Smooth muscle cell (in vitro differentiated cells): ENCODE measurements at regions not wholly inside any gene's neighbourhood (a gene's known extent, or its start where the extent isn't known, plus 50 kb on each side); places are given as distances from the start of the nearest gene placed in this dataset.
"Not testable (repeated sequence)": the region's sequence is repeated elsewhere in the genome, so short reads cannot be mapped to it uniquely, and the experiment has no call there.

Experiments
- DNase-seq: peaks from one replicate; lab custom pipeline; 2025; ENCODE audit not compliant: unreplicated experiment; lab: John Stamatoyannopoulos, UW
- H2AFZ ChIP-seq: fragments of 200-600 bp; sonication (generic); 2 replicates; pipeline ENCODE4 v1.6.0; 2016; ENCODE audit warnings: antibody characterized with exemption, low read depth, mild to moderate bottlenecking
- H3F3A ChIP-seq: fragments of 200-600 bp; sonication (generic); 2 replicates; pipeline ENCODE4 v1.6.0; 2017; ENCODE audit warnings: antibody characterized with exemption, low read depth
- H3K27ac ChIP-seq: fragments of 200-600 bp; sonication (generic); 2 replicates; pipeline ENCODE4 v1.5.1; 2016; ENCODE audit warnings: low read depth, mild to moderate bottlenecking
- H3K27me3 ChIP-seq: fragments of 200-600 bp; sonication (generic); 2 replicates; pipeline ENCODE4 v1.6.1; 2016; ENCODE audit warnings: low read depth, mild to moderate bottlenecking
- H3K36me3 ChIP-seq: fragments of 200-600 bp; sonication (generic); 2 replicates; pipeline ENCODE4 v1.5.1; 2016; ENCODE audit warnings: low read depth
- H3K4me1 ChIP-seq: fragments of 200-600 bp; sonication (generic); 2 replicates; pipeline ENCODE4 v1.5.1; 2016; ENCODE audit warnings: low read depth
- H3K4me2 ChIP-seq: fragments of 200-600 bp; sonication (generic); 2 replicates; pipeline ENCODE4 v1.6.0; 2016; ENCODE audit warnings: mild to moderate bottlenecking
- H3K4me3 ChIP-seq: fragments of 200-600 bp; sonication (generic); 2 replicates; pipeline ENCODE4 v1.5.1; 2016; ENCODE audit warnings: mild to moderate bottlenecking
- H3K79me2 ChIP-seq: fragments of 200-600 bp; sonication (generic); 2 replicates; pipeline ENCODE4 v1.6.0; 2016; ENCODE audit warnings: low read depth, mild to moderate bottlenecking
- H3K9ac ChIP-seq: fragments of 200-600 bp; sonication (generic); 2 replicates; pipeline ENCODE4 v1.6.0; 2016; ENCODE audit warnings: low read depth
- H3K9me3 ChIP-seq: fragments of 200-600 bp; sonication (generic); replicated peaks from 2 replicates; pipeline ENCODE4 v1.5.1; 2016; ENCODE audit warnings: low read depth
- H4K20me1 ChIP-seq: fragments of 200-600 bp; sonication (generic); 2 replicates; pipeline ENCODE4 v1.6.0; 2016; ENCODE audit warnings: low read depth
- WGBS: methylation state at CpG from one replicate; pipeline ENCODE4 v1.1.7; 2016; ENCODE audit warnings: low lambda C conversion rate; 5-methylcytosine and 5-hydroxymethylcytosine counted together
- TF ChIP-seq, protein P1 (sequence below): fragments of 200-600 bp; sonication (generic); IDR thresholded peaks from 2 replicates; pipeline ENCODE4 v1.5.1; 2017; ENCODE audit warnings: borderline replicate concordance, mild to moderate bottlenecking, antibody characterized with exemption; ENCODE audit not compliant: insufficient read depth, poor library complexity, severe bottlenecking

DNA sequence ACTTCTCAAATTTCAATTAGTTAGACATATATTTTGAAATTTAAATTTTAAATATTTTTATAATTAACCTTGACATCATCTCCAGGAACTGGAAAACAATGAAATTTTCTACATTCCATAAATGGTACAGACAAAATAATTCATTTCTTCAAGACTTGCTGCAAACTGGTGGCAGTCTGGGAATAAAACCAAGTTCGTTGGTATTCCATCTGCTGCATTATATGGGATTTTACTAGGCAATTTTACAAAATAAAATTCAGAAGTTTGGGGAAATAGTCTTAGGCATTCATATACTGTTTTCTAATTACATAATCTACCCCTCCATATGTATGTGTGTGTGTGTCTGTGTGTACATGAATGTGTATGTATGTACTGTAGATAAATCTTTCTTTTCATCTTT lies 984.6 kb upstream of the KCND2 start:
- no peak for DNase-seq
- Histone ChIP-seq H2AFZ (no peak overlapping the region), H3K79me2 (no peaks in the 10 kb centered on the region), H3K36me3 (no peaks in the 10 kb centered on the region), H3K27ac (no peak overlapping the region), H3K27me3 (peaks cover 6% of the 10 kb centered on the region), H3K9ac (no peak overlapping the region), H3K9me3 (no peaks in the 10 kb centered on the region), H4K20me1 (no peaks in the 10 kb centered on the region), H3K4me1 (no peaks in the 10 kb centered on the region), H3K4me2 (no peak overlapping the region), H3F3A (no peaks in the 10 kb centered on the region), H3K4me3 (no peak overlapping the region)
- TF ChIP-seq, protein P1, sequence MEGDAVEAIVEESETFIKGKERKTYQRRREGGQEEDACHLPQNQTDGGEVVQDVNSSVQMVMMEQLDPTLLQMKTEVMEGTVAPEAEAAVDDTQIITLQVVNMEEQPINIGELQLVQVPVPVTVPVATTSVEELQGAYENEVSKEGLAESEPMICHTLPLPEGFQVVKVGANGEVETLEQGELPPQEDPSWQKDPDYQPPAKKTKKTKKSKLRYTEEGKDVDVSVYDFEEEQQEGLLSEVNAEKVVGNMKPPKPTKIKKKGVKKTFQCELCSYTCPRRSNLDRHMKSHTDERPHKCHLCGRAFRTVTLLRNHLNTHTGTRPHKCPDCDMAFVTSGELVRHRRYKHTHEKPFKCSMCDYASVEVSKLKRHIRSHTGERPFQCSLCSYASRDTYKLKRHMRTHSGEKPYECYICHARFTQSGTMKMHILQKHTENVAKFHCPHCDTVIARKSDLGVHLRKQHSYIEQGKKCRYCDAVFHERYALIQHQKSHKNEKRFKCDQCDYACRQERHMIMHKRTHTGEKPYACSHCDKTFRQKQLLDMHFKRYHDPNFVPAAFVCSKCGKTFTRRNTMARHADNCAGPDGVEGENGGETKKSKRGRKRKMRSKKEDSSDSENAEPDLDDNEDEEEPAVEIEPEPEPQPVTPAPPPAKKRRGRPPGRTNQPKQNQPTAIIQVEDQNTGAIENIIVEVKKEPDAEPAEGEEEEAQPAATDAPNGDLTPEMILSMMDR = no peak
- 84% methylated on average over 1 of the region's 1 CpG for WGBS

DNA sequence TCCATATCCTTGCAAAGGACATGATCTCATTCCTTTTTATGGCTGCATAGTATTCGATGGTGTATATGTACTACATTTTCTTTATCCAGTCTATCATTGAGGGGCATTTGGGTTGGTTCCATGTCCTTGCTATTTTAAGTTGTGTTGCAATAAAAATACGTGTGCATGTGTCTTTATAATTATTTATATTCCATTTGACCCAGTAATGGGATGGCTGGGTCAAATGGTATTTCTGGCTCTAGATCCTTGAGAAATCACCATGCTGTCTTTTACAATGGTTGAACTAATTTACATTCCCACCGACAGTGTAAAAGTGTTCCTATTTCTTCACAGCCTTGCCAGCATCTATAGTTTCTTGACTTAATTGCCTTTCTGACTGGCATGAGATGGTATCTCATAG lies 972.6 kb upstream of the KCND2 start:
- not testable (repeated sequence) for H2AFZ ChIP-seq, H3K9ac ChIP-seq, H3K36me3 ChIP-seq, H3K4me3 ChIP-seq, H3K79me2 ChIP-seq, H3K4me1 ChIP-seq, H3K9me3 ChIP-seq, H3K27ac ChIP-seq, H3K27me3 ChIP-seq, H3F3A ChIP-seq, H3K4me2 ChIP-seq, DNase-seq, H4K20me1 ChIP-seq
- 79% methylated on average over 3 of the region's 3 CpGs for WGBS

DNA sequence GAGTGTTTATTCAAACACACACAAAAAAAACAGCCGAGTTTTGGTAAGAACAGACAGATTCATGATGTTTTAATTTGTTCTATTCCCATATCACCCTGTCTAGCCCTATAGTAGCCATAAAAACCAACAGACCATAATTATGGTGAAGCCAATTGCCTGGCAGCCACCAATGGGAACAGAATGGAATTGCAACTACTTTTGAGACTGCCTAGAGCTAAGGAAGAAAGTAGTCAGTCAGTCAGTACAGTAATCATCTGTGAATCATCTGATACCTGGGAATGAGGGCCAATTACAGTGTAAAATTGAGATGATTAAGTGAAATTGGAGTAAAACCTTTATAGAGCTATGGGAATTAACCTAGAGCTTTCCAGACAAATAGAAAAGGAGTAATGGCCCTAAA lies 952.7 kb upstream of the KCND2 start:
- H3K4me1 ChIP-seq = no peaks in the 10 kb centered on the region
- H3K9me3 ChIP-seq = no peaks in the 10 kb centered on the region
- H3K9ac ChIP-seq = no peak overlapping the region
- DNase-seq = no peak
- 69% methylated on average over 1 of the region's 1 CpG for WGBS
- H3K79me2 ChIP-seq = no peaks in the 10 kb centered on the region
- no peaks in the 10 kb centered on the region for H4K20me1 ChIP-seq
- H3K27me3 ChIP-seq = no peaks in the 10 kb centered on the region
- H2AFZ ChIP-seq = no peak overlapping the region
- H3K4me3 ChIP-seq = no peak overlapping the region
- no peaks in the 10 kb centered on the region for H3F3A ChIP-seq
- TF ChIP-seq, protein P1 = no peak
- no peak overlapping the region for H3K4me2 ChIP-seq
- H3K27ac ChIP-seq = no peak overlapping the region
- no peaks in the 10 kb centered on the region for H3K36me3 ChIP-seq

DNA sequence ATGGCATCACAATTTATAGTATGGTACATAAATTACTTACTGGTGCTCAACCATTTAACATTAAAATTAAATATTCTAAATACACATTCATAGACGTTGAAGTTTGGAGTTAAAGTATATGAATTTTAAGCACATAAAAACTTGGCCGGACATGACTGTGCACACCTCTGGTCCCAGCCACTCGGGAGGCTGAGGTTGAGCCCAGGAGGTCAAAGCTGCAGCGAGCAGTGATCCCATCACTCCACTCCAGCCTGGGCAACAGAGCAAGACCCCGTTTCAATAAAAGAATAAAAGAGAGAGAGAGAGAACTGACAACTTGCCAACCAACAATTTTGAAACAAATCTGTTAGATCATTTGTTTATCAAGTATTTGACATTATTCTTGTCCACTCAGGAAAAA lies 943.3 kb upstream of the KCND2 start:
- WGBS = 87% methylated on average over 5 of the region's 5 CpGs
- H2AFZ ChIP-seq = no peak overlapping the region
- H3K9me3 ChIP-seq = no peaks in the 10 kb centered on the region
- H3K79me2 ChIP-seq = no peaks in the 10 kb centered on the region
- H3K9ac ChIP-seq = no peak overlapping the region
- TF ChIP-seq, protein P1 = no peak
- H3K27me3 ChIP-seq = peaks cover 11% of the 10 kb centered on the region
- H3K4me2 ChIP-seq = no peak overlapping the region
- no peaks in the 10 kb centered on the region for H3K4me1 ChIP-seq
- H3K27ac ChIP-seq = no peak overlapping the region
- no peaks in the 10 kb centered on the region for H3K36me3 ChIP-seq
- no peak for DNase-seq
- H4K20me1 ChIP-seq = no peaks in the 10 kb centered on the region
- no peaks in the 10 kb centered on the region for H3F3A ChIP-seq
- no peak overlapping the region for H3K4me3 ChIP-seq
